A673 (cell line): ENCODE measurements at regions not wholly inside any gene's neighbourhood (a gene's known extent, or its start where the extent isn't known, plus 50 kb on each side); places are given as distances from the start of the nearest gene placed in this dataset.

Experiments used
- BruUV-seq: library from RNA; stranded (reverse); fragments of 400-500 nt; replicated peaks from 2 replicates; lab custom pipeline; 2021; lab: Mats Ljungman, UMichigan
- CTCF ChIA-PET: fragments of 300-600 bp; sonication (Branson Sonifier 250); formaldehyde crosslinking; loops from one replicate; lab custom pipeline; 2022; ENCODE audit warnings: antibody characterized with exemption; lab: Charles Lee
- POLR2A ChIA-PET: fragments of 300-600 bp; sonication (Branson Sonifier 250); formaldehyde crosslinking; loops from one replicate; lab custom pipeline; 2022; ENCODE audit warnings: antibody characterized with exemption; ENCODE audit not compliant: low non-redundant PET; lab: Charles Lee
- DNase-seq: peaks from one replicate; pipeline ENCODE4 v3.0.0-alpha.2; 2015; ENCODE audit warnings: low spot score
- H3K27ac ChIP-seq: fragments of 200-600 bp; sonication (generic); 2 replicates; pipeline ENCODE4 v1.5.1; 2016; ENCODE audit warnings: mixed run types, low read depth, mild to moderate bottlenecking, mixed read lengths, antibody characterized with exemption, low read length; ENCODE audit not compliant: poor library complexity, severe bottlenecking
- H3K27me3 ChIP-seq: fragments of 200-600 bp; sonication (generic); replicated peaks from 2 replicates; pipeline ENCODE4 v1.6.1; 2017; ENCODE audit warnings: mixed run types, low read depth, mild to moderate bottlenecking, mixed read lengths, antibody characterized with exemption, low read length; ENCODE audit not compliant: insufficient read depth, poor library complexity
- H3K36me3 ChIP-seq: fragments of 200-600 bp; sonication (generic); 2 replicates; pipeline ENCODE4 v1.6.1; 2016; ENCODE audit warnings: mixed run types, mild to moderate bottlenecking, mixed read lengths, antibody characterized with exemption, low read length; ENCODE audit not compliant: insufficient read depth, poor library complexity, severe bottlenecking
- H3K4me1 ChIP-seq: fragments of 200-600 bp; sonication (generic); 2 replicates; pipeline ENCODE4 v1.6.1; 2017; ENCODE audit warnings: mixed run types, mild to moderate bottlenecking, mixed read lengths, antibody characterized with exemption, low read length; ENCODE audit not compliant: insufficient read depth, poor library complexity, severe bottlenecking
- H3K4me3 ChIP-seq: fragments of 200-600 bp; sonication (generic); 2 replicates; pipeline ENCODE4 v1.5.1; 2016; ENCODE audit warnings: low read depth, mixed run types, mild to moderate bottlenecking, mixed read lengths, low read length; ENCODE audit not compliant: poor library complexity, severe bottlenecking
- H3K9me3 ChIP-seq: fragments of 200-600 bp; sonication (generic); 2 replicates; pipeline ENCODE4 v1.6.1; 2016; ENCODE audit warnings: mixed run types, low read depth, mild to moderate bottlenecking, mixed read lengths, antibody characterized with exemption, low read length; ENCODE audit not compliant: poor library complexity, severe bottlenecking
- CTCF ChIP-seq: fragments of 300-800, 200-600 bp; sonication (generic); conservative IDR thresholded peaks from 2 replicates; pipeline ENCODE4 v1.5.1; 2017; ENCODE audit warnings: low read depth, mild to moderate bottlenecking, antibody characterized with exemption, low read length, moderate library complexity, mixed read lengths
- EZH2 ChIP-seq: fragments of 200-600 bp; sonication (generic); IDR thresholded peaks from 2 replicates; pipeline ENCODE4 v1.6.1; 2017; ENCODE audit warnings: borderline replicate concordance, low read depth, mild to moderate bottlenecking, mixed read lengths, antibody characterized with exemption, low read length; ENCODE audit not compliant: poor library complexity, severe bottlenecking
- intact Hi-C: fragments of 100-400 bp; cut with micrococcal nuclease; formaldehyde crosslinking; loops from one replicate; pipeline ENCODE4 v1.10.0; 2022; ENCODE audit not compliant: unreplicated experiment

- CTCF ChIA-PET, result no interaction called here
Observed at GRCh38 chr3:187909866-187910265, 164.6 kb upstream of the BCL6 start.

GRCh38 chr3:187912007-187912406 lies 166.7 kb upstream of the BCL6 start:
- H3K27me3 ChIP-seq, result no peaks in the 10 kb centered on the region
- no peaks in the 10 kb centered on the region for H3K9me3 ChIP-seq
- BruUV-seq, result no TSS peak
- no peaks in the 10 kb centered on the region for H3K36me3 ChIP-seq
- ChIA-PET POLR2A (interaction anchor here (0.6 kb wide), 1 partner anchor 10 kb away, joined by 4 read pairs; no protein-coding TSS in a partner anchor), CTCF (no interaction called here)
- no peaks in the 10 kb centered on the region for H3K4me1 ChIP-seq
- H3K4me3 ChIP-seq, result no peak overlapping the region
- DNase-seq, result no peak
- H3K27ac ChIP-seq, result no peak overlapping the region
- TF ChIP-seq CTCF (no peak), EZH2 (no peak)
- intact Hi-C loops, result no loop called here

More at GRCh38 chr3:187909866-187910265, 164.6 kb upstream of the BCL6 start:
- no peaks in the 10 kb centered on the region for H3K27me3 ChIP-seq
- H3K4me3 ChIP-seq, result no peak overlapping the region
- POLR2A ChIA-PET, result no interaction called here
- no peak overlapping the region for H3K27ac ChIP-seq
- DNase-seq, result no peak
- no TSS peak for BruUV-seq
- no peaks in the 10 kb centered on the region for H3K36me3 ChIP-seq
- H3K4me1 ChIP-seq, result no peaks in the 10 kb centered on the region
- TF ChIP-seq CTCF, result no peak
- no peak for TF ChIP-seq EZH2
- intact Hi-C loops, result no loop called here
- H3K9me3 ChIP-seq, result no peaks in the 10 kb centered on the region

GRCh38 chr3:187913617-187914033 lies 168.4 kb upstream of the BCL6 start:
- Histone ChIP-seq H3K27ac (no peak overlapping the region), H3K9me3 (no peaks in the 10 kb centered on the region), H3K27me3 (no peaks in the 10 kb centered on the region), H3K4me1 (no peaks in the 10 kb centered on the region), H3K36me3 (no peaks in the 10 kb centered on the region), H3K4me3 (no peak overlapping the region)
- no peak for DNase-seq
- TF ChIP-seq CTCF (no peak), EZH2 (no peak)
- no TSS peak for BruUV-seq
- CTCF ChIA-PET, result no interaction called here
- intact Hi-C loops, result no loop called here
- POLR2A ChIA-PET, result no interaction called here
